HCT116 (cell line): ENCODE measurements at regions not wholly inside any gene's neighbourhood (a gene's known extent, or its start where the extent isn't known, plus 50 kb on each side); places are given as distances from the start of the nearest gene placed in this dataset.

Experiments used
- ATAC-seq: fragments of 200-7000 bp; cut with Tn5 transposase; 2 replicates; pipeline ENCODE4 v1.9.1; 2020; ENCODE audit warnings: mild to moderate bottlenecking, moderate library complexity
- BruUV-seq: library from RNA; stranded (reverse); fragments of 400-500 nt; replicated peaks from 2 replicates; lab custom pipeline; 2021; lab: Mats Ljungman, UMichigan
- CTCF ChIA-PET: fragments of 300-600 bp; sonication (Branson Sonifier 250); formaldehyde crosslinking; loops from one replicate; lab custom pipeline; 2021; ENCODE audit warnings: antibody characterized with exemption; lab: Charles Lee
- POLR2A ChIA-PET: fragments of 300-600, 350-600 bp; sonication (Branson Sonifier 250); formaldehyde crosslinking; loops from one replicate; lab custom pipeline; 2021; ENCODE audit warnings: antibody characterized with exemption; lab: Charles Lee
- RAD21 ChIA-PET, 2 experiments: fragments of 300-600 bp; sonication (Branson Sonifier 250); formaldehyde crosslinking; loops; one replicate each; lab custom pipeline; 2023; ENCODE audit warnings: low total read pairs in 2 of 2; ENCODE audit not compliant: uncharacterized antibody in 2 of 2, unreplicated experiment in 2 of 2, low non-redundant PET in 1 of 2; lab: Charles Lee
- DNase-seq: peaks from one replicate; pipeline ENCODE4 v3.0.0-alpha.2; 2010; ENCODE audit warnings: low read depth, low spot score
- H2AFZ ChIP-seq: fragments of 200-600 bp; shearing (Covaris generic), sonication (generic); 2 replicates; pipeline ENCODE4 v1.6.1; 2017; ENCODE audit warnings: low read depth, mixed run types, mixed read lengths, antibody characterized with exemption, low read length; ENCODE audit not compliant: poor library complexity, severe bottlenecking
- H3K27ac ChIP-seq: 2 replicates; pipeline ENCODE4 v1.5.1; 2012; ENCODE audit warnings: low read depth, low read length
- H3K27me3 ChIP-seq: fragments of 200-600 bp; sonication (generic); 2 replicates; pipeline ENCODE4 v1.6.1; 2016; ENCODE audit warnings: mixed run types, low read length, mixed read lengths; ENCODE audit not compliant: insufficient read depth
- H3K36me3 ChIP-seq, 2 experiments: fragments of 200-500 bp in 1 of 2; fragments of 200-600 bp in 1 of 2; sonication (Bioruptor generic) in 1 of 2; sonication (generic) in 1 of 2; 2 replicates each; pipeline versions ENCODE4 v1.5.1 to v1.6.1; 2014 to 2016; ENCODE audit warnings: low read length in 2 of 2, inconsistent platforms in 1 of 2, mixed read lengths in 1 of 2, mixed run types in 1 of 2; ENCODE audit not compliant: insufficient read depth in 2 of 2, control insufficient read depth in 1 of 2
- H3K4me1 ChIP-seq, 2 experiments: fragments of 200-600 bp in 1 of 2; sonication (generic) in 1 of 2; 2 replicates each; pipeline versions ENCODE4 v1.5.1 to v1.6.1; 2012 to 2017; ENCODE audit warnings: low read length in 2 of 2, inconsistent platforms in 1 of 2, mild to moderate bottlenecking in 1 of 2, mixed read lengths in 1 of 2, mixed run types in 1 of 2, moderate library complexity in 1 of 2; ENCODE audit not compliant: insufficient read depth in 2 of 2, control insufficient read depth in 1 of 2
- H3K4me2 ChIP-seq: fragments of 200-600 bp; sonication (generic); 2 replicates; pipeline ENCODE4 v1.6.1; 2017; ENCODE audit warnings: mixed run types, low read length, mixed read lengths
- H3K4me3 ChIP-seq, 2 experiments: fragments of 200-600 bp in 1 of 2; sonication (generic) in 1 of 2; replicated peaks in 1 of 2; 2 replicates each; pipeline ENCODE4 v1.5.1; 2011 to 2016; ENCODE audit warnings: low read length in 2 of 2, control low read depth in 1 of 2, low read depth in 1 of 2, mild to moderate bottlenecking in 1 of 2, mixed read lengths in 1 of 2, mixed run types in 1 of 2
- H3K79me2 ChIP-seq: fragments of 200-600 bp; sonication (generic); 2 replicates; pipeline ENCODE4 v1.6.1; 2017; ENCODE audit warnings: mild to moderate bottlenecking, mixed run types, low read length, moderate library complexity, mixed read lengths; ENCODE audit not compliant: insufficient read depth
- H3K9ac ChIP-seq: fragments of 200-600 bp; sonication (generic); 2 replicates; pipeline ENCODE4 v1.6.1; 2016; ENCODE audit warnings: low read length, mixed read lengths
- H3K9me2 ChIP-seq: fragments of 200-600 bp; sonication (generic), shearing (Covaris generic); 2 replicates; pipeline ENCODE4 v1.6.1; 2017; ENCODE audit warnings: mixed run types, mild to moderate bottlenecking, moderate library complexity; ENCODE audit not compliant: insufficient read depth
- H3K9me3 ChIP-seq, 2 experiments: fragments of 200-500 bp in 1 of 2; fragments of 200-600 bp in 1 of 2; sonication (Bioruptor generic) in 1 of 2; sonication (generic) in 1 of 2; 2 replicates each; pipeline ENCODE4 v1.6.1; 2014 to 2017; ENCODE audit warnings: low read length in 2 of 2, mixed read lengths in 2 of 2, inconsistent platforms in 1 of 2, low read depth in 1 of 2, mild to moderate bottlenecking in 1 of 2, mixed run types in 1 of 2, moderate library complexity in 1 of 2; ENCODE audit not compliant: control insufficient read depth in 1 of 2, insufficient read depth in 1 of 2
- H4K20me1 ChIP-seq: fragments of 200-600 bp; sonication (generic), shearing (Covaris generic); 2 replicates; pipeline ENCODE4 v1.6.1; 2017; ENCODE audit warnings: mixed run types, mild to moderate bottlenecking, moderate library complexity; ENCODE audit not compliant: insufficient read depth
- CBX3 ChIP-seq: IDR thresholded peaks from 2 replicates; pipeline ENCODE4 v1.6.1; 2012; ENCODE audit warnings: low read depth
- EZH2 ChIP-seq: fragments of 200-600 bp; sonication (generic); IDR thresholded peaks from 2 replicates; pipeline ENCODE4 v1.6.1; 2017; ENCODE audit warnings: antibody characterized with exemption, mixed run types
- FOSL1 ChIP-seq: IDR thresholded peaks from 2 replicates; pipeline ENCODE4 v1.6.1; 2012; ENCODE audit warnings: low read depth
- POLR2A ChIP-seq: IDR thresholded peaks from 2 replicates; pipeline ENCODE4 v1.7.0; 2011; ENCODE audit warnings: borderline replicate concordance; ENCODE audit not compliant: insufficient read depth, insufficient read length; ENCODE audit errors: extremely low read depth
- POLR2AphosphoS5 ChIP-seq: IDR thresholded peaks from 2 replicates; pipeline ENCODE4 v1.6.1; 2011; ENCODE audit warnings: mild to moderate bottlenecking, low read depth, low read length, moderate library complexity
- RAD21 ChIP-seq: IDR thresholded peaks from 2 replicates; pipeline ENCODE4 v1.6.1; 2012; ENCODE audit warnings: low read depth, mild to moderate bottlenecking
- REST ChIP-seq: IDR thresholded peaks from 2 replicates; pipeline ENCODE4 v1.6.1; 2012; ENCODE audit warnings: low read depth
- SIN3A ChIP-seq: IDR thresholded peaks from 2 replicates; pipeline ENCODE4 v1.6.1; 2012; ENCODE audit warnings: low read depth
- SRF ChIP-seq: IDR thresholded peaks from 2 replicates; pipeline ENCODE4 v1.6.1; 2012; ENCODE audit warnings: low read depth
- YY1 ChIP-seq: IDR thresholded peaks from 2 replicates; pipeline ENCODE4 v1.6.1; 2011; ENCODE audit warnings: low read length, low read depth, moderate library complexity, mild to moderate bottlenecking; ENCODE audit not compliant: insufficient replicate concordance; ENCODE audit errors: extremely low read depth
- ZFX ChIP-seq: fragments of 450-650 bp; IDR thresholded peaks from 2 replicates; pipeline ENCODE4 v1.6.1; 2017
- intact Hi-C: fragments of 100-400 bp; cut with micrococcal nuclease; formaldehyde crosslinking; loops from 2 replicates; pipeline ENCODE4 v1.10.0; 2022

GRCh38 chr5:101806410-101806809 lies 489.7 kb downstream of the SLCO4C1 start:
- Histone ChIP-seq H3K4me2 (no peak overlapping the region), H3K9me3 (no peaks in the 10 kb centered on the region), H3K4me1 (no peaks in the 10 kb centered on the region), H3K9me2 (no peaks in the 10 kb centered on the region), H3K4me3 (no peak overlapping the region), H3K27me3 (no peaks in the 10 kb centered on the region), H3K79me2 (no peaks in the 10 kb centered on the region), H3K27ac (no peak overlapping the region)
- ChIA-PET CTCF (no interaction called here), POLR2A (no interaction called here)
- no TSS peak for BruUV-seq
- intact Hi-C loops = no loop called here
- no peak for DNase-seq
- TF ChIP-seq YY1 (no peak), FOSL1 (no peak)
- TF ChIP-seq, all 23 proteins: peak for 0
- H2AFZ ChIP-seq = no peak overlapping the region
- no peak overlapping the region for H3K9ac ChIP-seq
- no peak for ATAC-seq
- RAD21 ChIA-PET = no interaction called here
- H3K36me3 ChIP-seq = no peaks in the 10 kb centered on the region
- H4K20me1 ChIP-seq = no peaks in the 10 kb centered on the region

DNA sequence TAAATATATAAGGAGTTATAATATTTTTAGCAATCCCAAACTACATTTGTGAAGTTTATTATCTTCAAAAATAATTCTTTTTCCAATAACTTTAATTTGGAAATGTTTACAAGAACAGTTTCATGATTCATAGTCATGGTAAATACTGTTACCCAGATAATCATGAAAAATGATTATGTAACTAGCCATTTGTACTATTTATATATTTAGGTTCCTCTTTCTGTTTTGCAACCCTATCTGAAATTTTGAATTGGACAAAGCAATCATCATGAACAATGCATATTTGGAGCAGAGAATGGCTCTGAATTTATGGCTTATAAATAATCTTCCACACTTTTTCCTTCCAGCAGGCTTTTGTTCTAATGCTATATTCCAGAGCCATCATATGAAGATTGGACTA lies 499.7 kb downstream of the SLCO4C1 start:
- CTCF ChIA-PET = no interaction called here
- Histone ChIP-seq H3K4me2 (no peak overlapping the region), H3K79me2 (no peaks in the 10 kb centered on the region), H3K27me3 (no peaks in the 10 kb centered on the region), H3K4me1 (no peaks in the 10 kb centered on the region), H3K36me3 (no peaks in the 10 kb centered on the region), H3K9me2 (no peaks in the 10 kb centered on the region), H4K20me1 (no peaks in the 10 kb centered on the region), H2AFZ (no peak overlapping the region), H3K9ac (no peak overlapping the region), H3K4me3 (no peak overlapping the region), H3K9me3 (no peaks in the 10 kb centered on the region), H3K27ac (no peak overlapping the region)
- POLR2A ChIA-PET = no interaction called here
- RAD21 ChIA-PET = no interaction called here
- intact Hi-C loops = no loop called here
- TF ChIP-seq SIN3A (no peak), SRF (no peak), POLR2AphosphoS5 (no peak), ZFX (no peak), REST (no peak), FOSL1 (no peak), EZH2 (no peak), RAD21 (no peak), CBX3 (no peak), POLR2A (no peak)
- no TSS peak for BruUV-seq
- DNase-seq (no peak), ATAC-seq (no peak)
